ENCODE measurements at regions not wholly inside any gene's neighbourhood (a gene's known extent, or its start where the extent isn't known, plus 50 kb on each side); places are given as distances from the start of the nearest gene placed in this dataset.

DNA sequence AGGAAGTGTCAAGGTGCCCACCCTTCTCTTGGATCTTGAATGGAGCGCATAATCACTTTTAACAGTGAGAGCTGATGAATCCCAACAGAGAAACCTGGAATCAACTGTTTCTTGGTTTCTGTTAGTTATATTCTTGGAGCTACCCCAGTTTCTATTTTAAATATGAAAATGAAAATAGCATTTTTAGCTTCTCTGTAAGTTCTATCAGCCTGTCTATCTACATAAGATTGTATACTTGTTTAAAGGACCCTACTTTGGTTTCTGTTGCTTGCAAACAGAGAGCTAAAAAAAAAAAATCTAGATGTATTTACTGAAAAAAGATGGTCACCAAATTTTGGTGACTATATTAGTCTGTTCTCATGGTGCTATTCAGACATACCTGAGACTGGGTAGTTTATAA lies 670.0 kb downstream of the NCAM2 start:
- no peak overlapping the region for H3K4me3 ChIP-seq (ENCODE audit: low read depth, low read length)
- ChIA-PET POLR2A (no interaction called here), CTCF (interaction anchor here (0.8 kb wide), 1 partner anchor 9 kb away, joined by 3 read pairs; no protein-coding TSS in a partner anchor)
- TF ChIP-seq, protein P1, sequence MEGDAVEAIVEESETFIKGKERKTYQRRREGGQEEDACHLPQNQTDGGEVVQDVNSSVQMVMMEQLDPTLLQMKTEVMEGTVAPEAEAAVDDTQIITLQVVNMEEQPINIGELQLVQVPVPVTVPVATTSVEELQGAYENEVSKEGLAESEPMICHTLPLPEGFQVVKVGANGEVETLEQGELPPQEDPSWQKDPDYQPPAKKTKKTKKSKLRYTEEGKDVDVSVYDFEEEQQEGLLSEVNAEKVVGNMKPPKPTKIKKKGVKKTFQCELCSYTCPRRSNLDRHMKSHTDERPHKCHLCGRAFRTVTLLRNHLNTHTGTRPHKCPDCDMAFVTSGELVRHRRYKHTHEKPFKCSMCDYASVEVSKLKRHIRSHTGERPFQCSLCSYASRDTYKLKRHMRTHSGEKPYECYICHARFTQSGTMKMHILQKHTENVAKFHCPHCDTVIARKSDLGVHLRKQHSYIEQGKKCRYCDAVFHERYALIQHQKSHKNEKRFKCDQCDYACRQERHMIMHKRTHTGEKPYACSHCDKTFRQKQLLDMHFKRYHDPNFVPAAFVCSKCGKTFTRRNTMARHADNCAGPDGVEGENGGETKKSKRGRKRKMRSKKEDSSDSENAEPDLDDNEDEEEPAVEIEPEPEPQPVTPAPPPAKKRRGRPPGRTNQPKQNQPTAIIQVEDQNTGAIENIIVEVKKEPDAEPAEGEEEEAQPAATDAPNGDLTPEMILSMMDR (IDR thresholded peaks at IDR 0.05; ENCODE audit: insufficient read depth, low read length, missing control alignments), result no peak
- DNase-seq (ENCODE audit: low read depth, low spot score), result no peak

DNA sequence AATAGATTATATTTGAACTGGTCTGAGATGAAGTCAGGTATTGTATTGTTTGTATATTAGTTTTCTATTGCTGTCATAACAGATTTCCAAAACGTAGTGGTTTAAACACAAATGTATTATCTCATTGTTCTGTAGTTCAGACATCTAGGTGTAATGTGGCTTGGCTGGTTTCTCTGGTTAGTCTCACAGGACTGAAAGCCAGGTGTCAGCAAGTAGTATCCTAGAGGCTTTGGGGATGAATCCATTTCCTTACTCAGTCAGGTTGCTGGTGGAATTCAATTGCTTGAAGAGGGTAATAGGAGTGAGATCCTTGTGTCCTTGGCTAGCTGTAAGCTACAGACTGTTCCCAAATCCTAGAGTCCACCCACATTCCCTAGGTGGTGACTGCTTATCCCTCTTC lies 675.8 kb downstream of the NCAM2 start:
- ChIA-PET POLR2A (no interaction called here), CTCF (no interaction called here)
- TF ChIP-seq, protein P1 (IDR thresholded peaks at IDR 0.05; ENCODE audit: insufficient read depth, low read length, missing control alignments), result no peak
- H3K4me3 ChIP-seq (ENCODE audit: low read depth, low read length), result no peak overlapping the region
- DNase-seq (ENCODE audit: low read depth, low spot score), result no peak

DNA sequence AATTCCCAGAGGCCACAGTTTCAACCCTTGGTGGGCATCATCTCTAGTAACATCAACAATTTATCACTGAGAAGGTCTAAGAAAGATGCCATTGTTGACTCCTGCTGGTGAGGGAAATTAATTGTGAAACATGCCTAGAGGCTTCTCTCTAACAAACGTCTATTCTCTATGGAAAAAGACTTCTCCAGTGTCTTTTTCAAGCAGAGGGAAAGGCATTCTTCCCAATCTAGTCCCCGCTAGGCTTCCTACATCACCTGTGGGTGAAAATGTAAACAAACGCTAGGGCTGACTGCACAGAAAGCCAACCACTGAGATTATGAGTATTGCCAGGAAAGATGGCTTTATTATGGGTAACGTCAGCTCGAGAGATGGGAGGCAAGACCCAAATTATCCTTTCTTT lies 677.4 kb downstream of the NCAM2 start:
- CTCF ChIA-PET, result no interaction called here
- DNase-seq (ENCODE audit: low read depth, low spot score), result no peak
- POLR2A ChIA-PET, result no interaction called here
- H3K4me3 ChIP-seq (ENCODE audit: low read depth, low read length), result no peak overlapping the region
- TF ChIP-seq, protein P1 (IDR thresholded peaks at IDR 0.05; ENCODE audit: insufficient read depth, low read length, missing control alignments), result no peak

DNA sequence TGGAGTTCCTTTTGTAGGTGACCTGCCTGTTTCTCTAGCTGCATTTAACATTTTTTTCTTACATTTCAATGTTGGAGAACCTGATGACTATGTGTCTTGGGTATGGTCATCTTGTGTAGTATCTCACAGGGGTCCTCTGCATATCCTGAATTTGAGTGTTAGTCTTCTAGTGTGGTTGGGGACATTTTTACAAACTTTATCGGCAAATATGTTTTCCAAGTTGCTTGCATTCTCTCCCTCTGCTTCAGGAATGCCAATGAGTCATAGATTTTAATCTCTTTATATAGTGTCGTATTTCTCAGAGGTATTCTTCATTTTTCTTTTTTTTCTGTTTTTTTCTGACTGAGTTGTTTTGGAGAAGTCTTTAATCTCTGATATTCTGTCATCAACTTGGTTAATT lies 684.0 kb downstream of the NCAM2 start:
- ChIA-PET CTCF (no interaction called here), POLR2A (interaction anchor here (0.8 kb wide), 1 partner anchor 34 kb away, joined by 4 read pairs; no protein-coding TSS in a partner anchor)
- TF ChIP-seq, protein P1 (IDR thresholded peaks at IDR 0.05; ENCODE audit: insufficient read depth, low read length, missing control alignments), result no peak
- DNase-seq (ENCODE audit: low read depth, low spot score), result peak; percentile 41
- no peak overlapping the region for H3K4me3 ChIP-seq (ENCODE audit: low read depth, low read length)

DNA sequence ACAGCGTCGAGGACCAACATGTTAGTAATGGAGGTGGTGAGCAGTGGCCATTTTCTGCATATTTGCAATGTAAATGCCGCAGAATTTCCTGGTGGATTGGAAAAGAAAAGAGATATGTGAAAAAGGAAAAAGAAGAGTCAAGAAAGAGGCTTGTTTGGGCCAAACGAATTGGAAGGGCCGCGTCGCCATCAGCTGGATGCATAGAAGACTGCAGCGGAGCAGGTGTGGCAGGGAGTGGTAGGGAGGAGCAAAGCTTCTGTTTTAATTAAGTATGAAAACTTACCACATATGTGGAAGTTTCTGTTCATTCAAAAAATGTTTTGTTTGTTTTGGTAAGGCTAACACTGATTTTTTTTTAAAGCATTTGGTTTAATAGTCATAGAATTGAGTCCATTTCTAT lies 690.7 kb downstream of the NCAM2 start:
- POLR2A ChIA-PET, result no interaction called here
- no peak for DNase-seq (ENCODE audit: low read depth, low spot score)
- no peak overlapping the region for H3K4me3 ChIP-seq (ENCODE audit: low read depth, low read length)
- TF ChIP-seq, protein P1 (IDR thresholded peaks at IDR 0.05; ENCODE audit: insufficient read depth, low read length, missing control alignments), result peak; percentile 71
- CTCF ChIA-PET, result interaction anchor here (0.9 to 2.3 kb wide), 5 partner anchors 17 to 689 kb away, joined by 3 to 11 read pairs (median 4); no protein-coding TSS in a partner anchor

DNA sequence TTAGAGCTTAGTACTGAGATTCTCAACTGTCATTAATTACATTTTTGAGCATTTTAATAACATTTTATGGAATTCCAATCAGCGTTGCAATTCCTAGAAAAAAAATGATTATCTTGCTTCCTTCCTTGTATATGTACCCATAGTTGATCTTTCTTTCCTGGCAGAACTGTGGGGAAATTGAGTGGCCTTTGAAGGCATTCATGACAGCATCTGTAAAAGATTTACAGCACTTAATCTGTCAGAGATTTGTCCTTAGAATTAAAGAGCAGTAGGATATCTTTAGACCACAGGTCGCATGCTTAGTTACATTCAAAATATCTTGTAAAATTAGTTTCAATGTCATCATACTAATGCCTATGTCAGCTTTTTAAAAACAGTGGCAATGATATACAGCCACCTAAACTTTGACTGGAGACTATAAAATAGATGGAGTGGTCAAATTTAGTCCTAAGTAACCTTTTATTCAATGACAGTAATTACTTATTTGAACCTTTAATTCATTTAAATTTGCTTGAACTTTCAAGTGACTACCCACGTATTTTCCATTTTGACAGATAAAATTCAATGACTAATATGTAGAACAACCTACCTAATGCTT lies 692.0 kb downstream of the NCAM2 start:
- CTCF ChIA-PET, result interaction anchor here (1.2 to 2.3 kb wide), 4 partner anchors 29 to 690 kb away, joined by 3 to 11 read pairs (median 6); no protein-coding TSS in a partner anchor
- no peak for DNase-seq (ENCODE audit: low read depth, low spot score)
- POLR2A ChIA-PET, result no interaction called here
- TF ChIP-seq, protein P1 (IDR thresholded peaks at IDR 0.05; ENCODE audit: insufficient read depth, low read length, missing control alignments), result no peak
- no peak overlapping the region for H3K4me3 ChIP-seq (ENCODE audit: low read depth, low read length)

All from AG04449 (cell line).